GM12878 (cell line): ENCODE measurements at regions not wholly inside any gene's neighbourhood (a gene's known extent, or its start where the extent isn't known, plus 50 kb on each side); places are given as distances from the start of the nearest gene placed in this dataset.

ENCODE experiments used
- ATAC-seq: fragments of 200-7000 bp; cut with Tn5 transposase; 3 replicates; pipeline ENCODE4 v1.9.1; 2020; ENCODE audit warnings: mild to moderate bottlenecking, moderate library complexity
- BruUV-seq: library from RNA; stranded (reverse); fragments of 400-500 nt; replicated peaks from 2 replicates; lab custom pipeline; 2021; lab: Mats Ljungman, UMichigan
- CTCF ChIA-PET: fragments of 300-600 bp; sonication (Branson Sonifier 250); formaldehyde crosslinking; extraction: SDS; loops from one replicate; lab custom pipeline; 2021; ENCODE audit warnings: inconsistent platforms; lab: Yijun Ruan, JAX
- POLR2A ChIA-PET: fragments of 350-600 bp; formaldehyde crosslinking; extraction: SDS; loops from one replicate; lab custom pipeline; 2021; ENCODE audit warnings: inconsistent platforms; lab: Charles Lee
- RAD21 ChIA-PET: fragments of 300-600 bp; sonication (Branson Sonifier 250); formaldehyde crosslinking; loops from one replicate; lab custom pipeline; 2023; ENCODE audit warnings: antibody characterized with exemption; ENCODE audit not compliant: unreplicated experiment; lab: Charles Lee
- SMC1A ChIA-PET: fragments of 300-600 bp; sonication (Branson Sonifier 250); formaldehyde crosslinking; loops from one replicate; lab custom pipeline; 2023; ENCODE audit not compliant: unreplicated experiment, uncharacterized antibody; lab: Charles Lee
- DNase-seq: peaks from one replicate; pipeline ENCODE4 v3.0.0-alpha.2; 2011; ENCODE audit warnings: low read depth, low spot score
- FAIRE-seq: peaks from 3 replicates; lab custom pipeline; 2011; peaks lifted over from hg19 to GRCh38; lab: Jason Lieb, UNC
- H2AFZ ChIP-seq: 2 replicates; pipeline ENCODE4 v1.6.0; 2011; ENCODE audit warnings: low read depth, low read length, control low read depth; ENCODE audit not compliant: control insufficient read depth
- H3K27ac ChIP-seq: 2 replicates; pipeline ENCODE4 v1.5.1; 2011; ENCODE audit warnings: control low read depth; ENCODE audit not compliant: control insufficient read depth, insufficient read depth
- H3K27me3 ChIP-seq, 2 experiments: replicated peaks in 1 of 2; 2 replicates each; pipeline versions ENCODE4 v1.6.0 to v1.6.1; 2011; ENCODE audit warnings: low read length in 1 of 2; ENCODE audit not compliant: control insufficient read depth in 2 of 2, insufficient read depth in 2 of 2
- H3K36me3 ChIP-seq, 2 experiments: 2 replicates each; pipeline ENCODE4 v1.5.1; 2011; ENCODE audit warnings: low read length in 1 of 2; ENCODE audit not compliant: control insufficient read depth in 2 of 2, insufficient read depth in 2 of 2
- H3K4me1 ChIP-seq: 2 replicates; pipeline ENCODE4 v1.6.1; 2011; ENCODE audit warnings: mild to moderate bottlenecking, low read length, moderate library complexity, mixed read lengths; ENCODE audit not compliant: control insufficient read depth, insufficient read depth
- H3K4me2 ChIP-seq: 2 replicates; pipeline ENCODE4 v1.6.0; 2011; ENCODE audit warnings: control low read depth; ENCODE audit not compliant: control insufficient read depth, insufficient read depth
- H3K4me3 ChIP-seq: fragments of 200-600 bp; sonication (generic); 2 replicates; pipeline ENCODE4 v1.5.1; 2016
- H3K79me2 ChIP-seq: 2 replicates; pipeline ENCODE4 v1.6.0; 2011; ENCODE audit warnings: low read length; ENCODE audit not compliant: control insufficient read depth, insufficient read depth
- H3K9ac ChIP-seq: 2 replicates; pipeline ENCODE4 v1.8.0; 2011; ENCODE audit warnings: low read length, control low read depth, mixed read lengths; ENCODE audit not compliant: control insufficient read depth, insufficient read depth
- H3K9me3 ChIP-seq: replicated peaks from 3 replicates; pipeline ENCODE4 v1.5.1; 2011; ENCODE audit warnings: mild to moderate bottlenecking, low read length; ENCODE audit not compliant: control insufficient read depth, insufficient read depth
- H4K20me1 ChIP-seq: 2 replicates; pipeline ENCODE4 v1.6.0; 2011; ENCODE audit not compliant: control insufficient read depth, insufficient read depth
- BCL3 ChIP-seq: IDR thresholded peaks from 2 replicates; pipeline ENCODE4 v1.6.1; 2011; ENCODE audit warnings: borderline replicate concordance, low read depth, mild to moderate bottlenecking, moderate library complexity, low read length; ENCODE audit not compliant: insufficient read depth, poor library complexity, severe bottlenecking
- CHD1 ChIP-seq: IDR thresholded peaks from 2 replicates; pipeline ENCODE4 v1.6.1; 2012; ENCODE audit warnings: low read depth, low read length, improper control_type of control experiment
- GABPA ChIP-seq: IDR thresholded peaks from 2 replicates; pipeline ENCODE4 v1.6.1; 2014; ENCODE audit warnings: antibody characterized with exemption, low read depth, mild to moderate bottlenecking, inconsistent platforms
- IKZF2 ChIP-seq, 2 experiments: fragments of 450-650 bp; IDR thresholded peaks; 2 replicates each; pipeline ENCODE4 v1.6.1; 2017; ENCODE audit warnings: mild to moderate bottlenecking in 2 of 2, moderate library complexity in 2 of 2
- PAX8 ChIP-seq: fragments of 450-650 bp; IDR thresholded peaks from 2 replicates; pipeline ENCODE4 v1.6.1; 2017; ENCODE audit warnings: mild to moderate bottlenecking, moderate library complexity
- PBX3 ChIP-seq: IDR thresholded peaks from 2 replicates; pipeline ENCODE4 v1.6.1; 2011; ENCODE audit warnings: mild to moderate bottlenecking, low read depth, low read length, moderate library complexity; ENCODE audit not compliant: insufficient replicate concordance
- RAD21 ChIP-seq: IDR thresholded peaks from 2 replicates; pipeline ENCODE4 v1.6.1; 2011; ENCODE audit warnings: mild to moderate bottlenecking, low read depth, low read length, moderate library complexity; ENCODE audit not compliant: insufficient read depth
- RELA ChIP-seq: fragments of 450-650 bp; IDR thresholded peaks from 2 replicates; pipeline ENCODE4 v1.8.0; 2014; ENCODE audit warnings: borderline replicate concordance; ENCODE audit not compliant: partially characterized antibody
- SMAD5 ChIP-seq: IDR thresholded peaks from 2 replicates; pipeline ENCODE4 v1.6.1; 2016; ENCODE audit warnings: antibody characterized with exemption, low read depth
- SP1 ChIP-seq: IDR thresholded peaks from one replicate; pipeline ENCODE4 v1.6.1; 2011; ENCODE audit warnings: low read depth, low read length
- SREBF2 ChIP-seq: IDR thresholded peaks from 2 replicates; pipeline ENCODE4 v1.6.1; 2012; ENCODE audit warnings: mild to moderate bottlenecking, low read length
- SUPT20H ChIP-seq: IDR thresholded peaks from 2 replicates; pipeline ENCODE4 v1.6.1; 2011; ENCODE audit warnings: low read depth, mild to moderate bottlenecking, low read length, moderate library complexity, borderline replicate concordance; ENCODE audit not compliant: control insufficient read depth
- WRNIP1 ChIP-seq: IDR thresholded peaks from 2 replicates; pipeline ENCODE4 v1.6.1; 2011; ENCODE audit warnings: low read depth, low read length, improper control_type of control experiment, borderline replicate concordance
- YBX1 ChIP-seq: fragments of 450-650 bp; IDR thresholded peaks from 2 replicates; pipeline ENCODE4 v1.6.1; 2016; ENCODE audit warnings: antibody characterized with exemption
- YY1 ChIP-seq: IDR thresholded peaks from 2 replicates; pipeline ENCODE4 v1.6.1; 2011; ENCODE audit warnings: low read depth, mild to moderate bottlenecking, low read length
- ZBTB40 ChIP-seq: fragments of 450-650 bp; IDR thresholded peaks from 2 replicates; pipeline ENCODE4 v1.6.1; 2016; ENCODE audit warnings: mild to moderate bottlenecking, moderate library complexity, borderline replicate concordance
- WGBS: methylation state at CpG from one replicate; pipeline ENCODE4 v1.1.6; 2016; ENCODE audit warnings: low lambda C conversion rate; ENCODE audit not compliant: insufficient replicate concordance, insufficient coverage; ENCODE audit errors: missing lambda C conversion rate; 5-methylcytosine and 5-hydroxymethylcytosine counted together
- in situ Hi-C: fragments of 300-500 bp; cut with MboI; formaldehyde crosslinking; loops from 9 replicates; pipeline ENCODE4 v1.14.3; 2018; ENCODE audit warnings: mixed read lengths
- intact Hi-C: fragments of 100-400 bp; cut with micrococcal nuclease; formaldehyde crosslinking; loops from one replicate; pipeline ENCODE4 v1.14.2; 2022; ENCODE audit not compliant: unreplicated experiment

GRCh38 chr11:83336993-83337392 is 50.8 kb upstream of the CCDC90B start:
- FAIRE-seq, result no peak
- Histone ChIP-seq H3K79me2 (no peaks in the 10 kb centered on the region), H3K4me2 (no peak overlapping the region), H3K4me1 (no peaks in the 10 kb centered on the region), H3K27ac (no peak overlapping the region), H3K9ac (no peak overlapping the region), H4K20me1 (no peaks in the 10 kb centered on the region), H3K4me3 (no peak overlapping the region), H3K27me3 (no peaks in the 10 kb centered on the region), H2AFZ (no peak overlapping the region), H3K9me3 (no peaks in the 10 kb centered on the region), H3K36me3 (no peaks in the 10 kb centered on the region)
- ChIA-PET CTCF (no interaction called here), RAD21 (no interaction called here), POLR2A (no interaction called here), SMC1A (no interaction called here)
- in situ Hi-C loops, result no loop called here
- no TSS peak for BruUV-seq
- WGBS, result 0% methylated on average over 1 of the region's 1 CpG
- DNase-seq, result no peak
- intact Hi-C loops, result no loop called here
- ATAC-seq, result no peak
- TF ChIP-seq PBX3 (no peak), SUPT20H (no peak), WRNIP1 (no peak), IKZF2 (IDR thresholded peaks at IDR 0.05) (no peak), RAD21 (no peak), SP1 (no peak), PAX8 (no peak), RELA (no peak), SREBF2 (no peak), SMAD5 (no peak), GABPA (no peak), ZBTB40 (no peak), BCL3 (no peak), YY1 (no peak), YBX1 (no peak), CHD1 (no peak)
